ENCODE measurements at regions not wholly inside any gene's neighbourhood (a gene's known extent, or its start where the extent isn't known, plus 50 kb on each side); places are given as distances from the start of the nearest gene placed in this dataset.

- Histone ChIP-seq H3K9me3 (ENCODE audit: low read length) (no peaks in the 10 kb centered on the region), H3K79me2 (ENCODE audit: insufficient read depth, low read depth, low read length) (no peaks in the 10 kb centered on the region), H2AFZ (ENCODE audit: low read length) (no peak overlapping the region), H3K4me2 (ENCODE audit: low read length) (no peak overlapping the region), H3K27ac (ENCODE audit: low read depth, low read length, poor library complexity, severe bottlenecking) (no peak overlapping the region), H3K4me3 (ENCODE audit: low read depth, low read length, poor library complexity, severe bottlenecking) (no peak overlapping the region), H3K36me3 (ENCODE audit: insufficient read depth, low read length) (no peaks in the 10 kb centered on the region), H3K4me1 (ENCODE audit: insufficient read depth, low read length, poor library complexity, severe bottlenecking) (no peaks in the 10 kb centered on the region), H3K9me2 (ENCODE audit: insufficient read depth, low read length) (no peaks in the 10 kb centered on the region), H4K20me1 (ENCODE audit: insufficient read depth, low read length) (no peaks in the 10 kb centered on the region)
- BruUV-seq (replicated peaks), result no TSS peak
- no peak for DNase-seq (ENCODE audit: low spot score)
- ChIA-PET CTCF (ENCODE audit: unreplicated experiment) (no interaction called here), POLR2A (no interaction called here)
- intact Hi-C loops (cut with micrococcal nuclease; ENCODE audit: unreplicated experiment), result no loop called here
- TF ChIP-seq EZH2phosphoT487 (IDR thresholded peaks at IDR 0.05; ENCODE audit: borderline replicate concordance, low read depth, low read length) (no peak), CTCF (conservative IDR thresholded peaks at IDR 0.05; ENCODE audit: low read length) (no peak)
These were observed 96.0 kb upstream of the WSCD2 start for GRCh38 chr12:108033090-108033489.

GRCh38 chr12:108035372-108035771 is 93.7 kb upstream of the WSCD2 start:
- BruUV-seq (replicated peaks), result no TSS peak
- no peaks in the 10 kb centered on the region for H4K20me1 ChIP-seq (ENCODE audit: insufficient read depth, low read length)
- CTCF ChIA-PET (ENCODE audit: unreplicated experiment), result no interaction called here

GRCh38 chr12:108037960-108038359 is 91.1 kb upstream of the WSCD2 start:
- TF ChIP-seq EZH2phosphoT487 (IDR thresholded peaks at IDR 0.05; ENCODE audit: borderline replicate concordance, low read depth, low read length), result no peak
- no peak for TF ChIP-seq CTCF (conservative IDR thresholded peaks at IDR 0.05; ENCODE audit: low read length)
- no TSS peak for BruUV-seq (replicated peaks)
- no peak for DNase-seq (ENCODE audit: low spot score)
- H3K4me1 ChIP-seq (ENCODE audit: insufficient read depth, low read length, poor library complexity, severe bottlenecking), result no peaks in the 10 kb centered on the region
- CTCF ChIA-PET (ENCODE audit: unreplicated experiment), result no interaction called here
- H2AFZ ChIP-seq (ENCODE audit: low read length), result no peak overlapping the region
- H4K20me1 ChIP-seq (ENCODE audit: insufficient read depth, low read length), result no peaks in the 10 kb centered on the region
- no peaks in the 10 kb centered on the region for H3K36me3 ChIP-seq (ENCODE audit: insufficient read depth, low read length)
- intact Hi-C loops (cut with micrococcal nuclease; ENCODE audit: unreplicated experiment), result no loop called here
- no peaks in the 10 kb centered on the region for H3K79me2 ChIP-seq (ENCODE audit: insufficient read depth, low read depth, low read length)
- no peak overlapping the region for H3K4me2 ChIP-seq (ENCODE audit: low read length)
- POLR2A ChIA-PET, result no interaction called here
- no peaks in the 10 kb centered on the region for H3K9me3 ChIP-seq (ENCODE audit: low read length)
- H3K4me3 ChIP-seq (ENCODE audit: low read depth, low read length, poor library complexity, severe bottlenecking), result no peak overlapping the region
- H3K9me2 ChIP-seq (ENCODE audit: insufficient read depth, low read length), result no peaks in the 10 kb centered on the region
- H3K27ac ChIP-seq (ENCODE audit: low read depth, low read length, poor library complexity, severe bottlenecking), result no peak overlapping the region

More at GRCh38 chr12:108035372-108035771, 93.7 kb upstream of the WSCD2 start:
- Histone ChIP-seq H2AFZ (ENCODE audit: low read length) (no peak overlapping the region), H3K36me3 (ENCODE audit: insufficient read depth, low read length) (no peaks in the 10 kb centered on the region), H3K4me1 (ENCODE audit: insufficient read depth, low read length, poor library complexity, severe bottlenecking) (no peaks in the 10 kb centered on the region), H3K4me2 (ENCODE audit: low read length) (no peak overlapping the region), H3K4me3 (ENCODE audit: low read depth, low read length, poor library complexity, severe bottlenecking) (no peak overlapping the region), H3K9me2 (ENCODE audit: insufficient read depth, low read length) (no peaks in the 10 kb centered on the region), H3K79me2 (ENCODE audit: insufficient read depth, low read depth, low read length) (no peaks in the 10 kb centered on the region), H3K9me3 (ENCODE audit: low read length) (no peaks in the 10 kb centered on the region), H3K27ac (ENCODE audit: low read depth, low read length, poor library complexity, severe bottlenecking) (no peak overlapping the region)
- TF ChIP-seq CTCF (conservative IDR thresholded peaks at IDR 0.05; ENCODE audit: low read length) (no peak), EZH2phosphoT487 (IDR thresholded peaks at IDR 0.05; ENCODE audit: borderline replicate concordance, low read depth, low read length) (no peak)
- POLR2A ChIA-PET, result no interaction called here
- intact Hi-C loops (cut with micrococcal nuclease; ENCODE audit: unreplicated experiment), result no loop called here
- DNase-seq (ENCODE audit: low spot score), result no peak
